AG04449 (cell line): ENCODE measurements at regions not wholly inside any gene's neighbourhood (a gene's known extent, or its start where the extent isn't known, plus 50 kb on each side); places are given as distances from the start of the nearest gene placed in this dataset.

ENCODE experiments used
- CTCF ChIA-PET: fragments of 350-600 bp; formaldehyde crosslinking; extraction: SDS; loops from one replicate; lab custom pipeline; 2021; ENCODE audit warnings: antibody characterized with exemption; lab: Yijun Ruan, JAX
- POLR2A ChIA-PET: fragments of 400-600, 350-600 bp; formaldehyde crosslinking; extraction: SDS; loops from one replicate; lab custom pipeline; 2020; ENCODE audit warnings: antibody characterized with exemption, inconsistent platforms; lab: Yijun Ruan, JAX
- DNase-seq: peaks from one replicate; pipeline ENCODE4 v3.0.0-alpha.2; 2010; ENCODE audit warnings: low read depth, low spot score
- H3K4me3 ChIP-seq: 2 replicates; pipeline ENCODE4 v1.5.1; 2011; ENCODE audit warnings: low read depth, mild to moderate bottlenecking, control low read depth, low read length
- CTCF ChIP-seq: IDR thresholded peaks from one replicate; pipeline ENCODE4 v1.5.1; 2011; ENCODE audit warnings: mild to moderate bottlenecking, moderate library complexity, low read length, control low read depth, inconsistent platforms; ENCODE audit not compliant: insufficient read depth; ENCODE audit errors: missing control alignments

- H3K4me3 ChIP-seq = no peak overlapping the region
- no peak for DNase-seq
- no peak for TF ChIP-seq CTCF
- CTCF ChIA-PET = interaction anchor here (1.2 to 2.1 kb wide), 2 partner anchors 9 to 12 kb away, joined by 4 to 10 read pairs; no protein-coding TSS in a partner anchor
- POLR2A ChIA-PET = no interaction called here
These were observed 236.4 kb downstream of the FOXA2 start for GRCh38 chr20:22348010-22348409.

GRCh38 chr20:22346716-22347115 is 237.7 kb downstream of the FOXA2 start:
- POLR2A ChIA-PET = no interaction called here
- no peak overlapping the region for H3K4me3 ChIP-seq
- CTCF ChIA-PET = interaction anchor here (2.1 kb wide), 1 partner anchor 8 kb away, joined by 10 read pairs; no protein-coding TSS in a partner anchor
- TF ChIP-seq CTCF = no peak
- DNase-seq = no peak

- CTCF ChIA-PET = no interaction called here
- POLR2A ChIA-PET = no interaction called here
- DNase-seq = no peak
- no peak overlapping the region for H3K4me3 ChIP-seq
- TF ChIP-seq CTCF = no peak
These were observed 240.8 kb downstream of the FOXA2 start for GRCh38 chr20:22343612-22344011.

GRCh38 chr20:22342410-22342809 is 242.0 kb downstream of the FOXA2 start:
- DNase-seq = no peak
- no peak overlapping the region for H3K4me3 ChIP-seq
- CTCF ChIA-PET = interaction anchor here (0.7 to 5.7 kb wide), 3 partner anchors 10 to 341 kb away, joined by 3 to 100 read pairs (median 4); no protein-coding TSS in a partner anchor
- no peak for TF ChIP-seq CTCF
- POLR2A ChIA-PET = no interaction called here

- TF ChIP-seq CTCF = no peak
- ChIA-PET CTCF (interaction anchor here (2.1 to 5.7 kb wide), 3 partner anchors 9 to 342 kb away, joined by 4 to 100 read pairs (median 11); no protein-coding TSS in a partner anchor), POLR2A (no interaction called here)
- DNase-seq = no peak
- no peak overlapping the region for H3K4me3 ChIP-seq
These were observed 242.9 kb downstream of the FOXA2 start for GRCh38 chr20:22341508-22341907.

- ChIA-PET POLR2A (no interaction called here), CTCF (interaction anchor here (1.0 to 5.7 kb wide), 8 partner anchors 8 to 1000 kb away, joined by 4 to 100 read pairs (median 8); no protein-coding TSS in a partner anchor)
- DNase-seq = no peak
- H3K4me3 ChIP-seq = no peak overlapping the region
- no peak for TF ChIP-seq CTCF
These were observed 244.4 kb downstream of the FOXA2 start for GRCh38 chr20:22339946-22340345.
